CD14-positive monocyte (primary cell): ENCODE measurements at regions not wholly inside any gene's neighbourhood (a gene's known extent, or its start where the extent isn't known, plus 50 kb on each side); places are given as distances from the start of the nearest gene placed in this dataset.

Experiments used
- DNase-seq, 3 donors: peaks; one replicate each; pipeline ENCODE4 v3.0.0-alpha.2; 2011 to 2022
- H2AFZ ChIP-seq: 2 replicates; pipeline ENCODE4 v1.6.0; 2012; ENCODE audit warnings: mild to moderate bottlenecking, low read depth, low read length, inconsistent platforms; ENCODE audit not compliant: insufficient read depth, poor library complexity, severe bottlenecking
- H3K27ac ChIP-seq, 2 donors: 1 replicate in 1 of 2; 2 replicates in 1 of 2; pipeline ENCODE4 v1.5.1; 2012 to 2013; ENCODE audit warnings: low read length in 2 of 2, control low read depth in 1 of 2, inconsistent platforms in 1 of 2, low read depth in 1 of 2, mild to moderate bottlenecking in 1 of 2
- H3K27me3 ChIP-seq, 2 donors: one replicate each; pipeline versions ENCODE4 v1.6.0 to v1.6.1; 2011 to 2013; ENCODE audit warnings: low read length in 2 of 2; ENCODE audit not compliant: control insufficient read depth in 2 of 2, insufficient read depth in 2 of 2
- H3K36me3 ChIP-seq, 2 donors: replicated peaks in 1 of 2; 1 replicate in 1 of 2; 2 replicates in 1 of 2; pipeline versions ENCODE4 v1.5.1 to v1.6.1; 2012 to 2013; ENCODE audit warnings: low read length in 2 of 2, control low read depth in 1 of 2, inconsistent platforms in 1 of 2, mild to moderate bottlenecking in 1 of 2; ENCODE audit not compliant: insufficient read depth in 2 of 2, control insufficient read depth in 1 of 2
- H3K4me1 ChIP-seq, 2 donors: 1 replicate in 1 of 2; 2 replicates in 1 of 2; pipeline versions ENCODE4 v1.5.1 to v1.6.1; 2012 to 2013; ENCODE audit warnings: low read length in 2 of 2, control low read depth in 1 of 2, inconsistent platforms in 1 of 2, mild to moderate bottlenecking in 1 of 2, moderate library complexity in 1 of 2; ENCODE audit not compliant: insufficient read depth in 2 of 2, control insufficient read depth in 1 of 2
- H3K4me2 ChIP-seq: replicated peaks from 2 replicates; pipeline ENCODE3; 2012; ENCODE audit warnings: low read length, moderate library complexity, mild to moderate bottlenecking; ENCODE audit not compliant: poor library complexity, severe bottlenecking; ENCODE audit errors: extremely low read depth
- H3K4me3 ChIP-seq, 3 experiments: fragments of 200-600 bp in 1 of 3; sonication (generic) in 1 of 3; replicated peaks in 1 of 3; 1 replicate in 2 of 3; 2 replicates in 1 of 3; pipeline ENCODE4 v1.5.1; 2011 to 2013; ENCODE audit warnings: low read length in 3 of 3, mild to moderate bottlenecking in 3 of 3, control low read depth in 2 of 3, low read depth in 2 of 3, inconsistent platforms in 1 of 3, moderate library complexity in 1 of 3
- H3K79me2 ChIP-seq: 2 replicates; pipeline ENCODE4 v1.6.0; 2012; ENCODE audit warnings: mild to moderate bottlenecking, control low read depth, inconsistent platforms, low read length, moderate library complexity; ENCODE audit not compliant: insufficient read depth
- H3K9ac ChIP-seq: 2 replicates; pipeline ENCODE4 v1.6.0; 2017; ENCODE audit warnings: low read length, mild to moderate bottlenecking; ENCODE audit not compliant: insufficient read depth, poor library complexity, severe bottlenecking
- H3K9me3 ChIP-seq, 2 donors: replicated peaks in 1 of 2; 1 replicate in 1 of 2; 2 replicates in 1 of 2; pipeline versions ENCODE4 v1.5.1 to v1.6.1; 2012 to 2013; ENCODE audit warnings: low read length in 2 of 2, control low read depth in 1 of 2; ENCODE audit not compliant: control insufficient read depth in 1 of 2, insufficient read depth in 1 of 2
- H4K20me1 ChIP-seq: 2 replicates; pipeline ENCODE4 v1.6.0; 2012; ENCODE audit warnings: mild to moderate bottlenecking, low read length, control low read depth, moderate library complexity; ENCODE audit not compliant: insufficient read depth
- H3K27ac Mint-ChIP-seq, 7 donors: one replicate each; pipeline ENCODE4 v1.8.0; 2020; ENCODE audit warnings: mild to moderate bottlenecking in 7 of 7, mixed read lengths in 7 of 7, moderate library complexity in 6 of 7, inconsistent platforms in 2 of 7
- H3K27me3 Mint-ChIP-seq, 3 donors: one replicate each; pipeline ENCODE4 v1.8.0; 2021 to 2022; ENCODE audit warnings: low read depth in 3 of 3, mild to moderate bottlenecking in 3 of 3, mixed read lengths in 3 of 3, moderate library complexity in 3 of 3, inconsistent platforms in 1 of 3
- H3K36me3 Mint-ChIP-seq, 2 donors: one replicate each; pipeline ENCODE4 v1.8.0; 2020; ENCODE audit warnings: mixed read lengths in 2 of 2, inconsistent platforms in 1 of 2, mild to moderate bottlenecking in 1 of 2
- H3K4me1 Mint-ChIP-seq: one replicate; pipeline ENCODE4 v1.8.0; 2020; ENCODE audit warnings: mild to moderate bottlenecking, mixed read lengths
- H3K4me3 Mint-ChIP-seq, 2 donors: one replicate each; pipeline ENCODE4 v1.8.0; 2020; ENCODE audit warnings: mild to moderate bottlenecking in 2 of 2, mixed read lengths in 2 of 2, moderate library complexity in 1 of 2
- H3K9me3 Mint-ChIP-seq, 7 donors: one replicate each; pipeline ENCODE4 v1.8.0; 2020 to 2022; ENCODE audit warnings: mixed read lengths in 7 of 7, mild to moderate bottlenecking in 6 of 7, moderate library complexity in 6 of 7, inconsistent platforms in 2 of 7
- WGBS: methylation state at CpG from one replicate; pipeline ENCODE4 v1.1.5; 2013; ENCODE audit warnings: missing lambda C conversion rate; ENCODE audit not compliant: insufficient coverage; 5-methylcytosine and 5-hydroxymethylcytosine counted together
- intact Hi-C, 2 donors: fragments of 100-400 bp; cut with micrococcal nuclease; formaldehyde crosslinking; loops; one replicate each; pipeline versions ENCODE4 v1.15.0 to v1.15.1; 2023
- TF ChIP-seq, protein P1 (sequence below): fragments of 200-600 bp; IDR thresholded peaks from one replicate; pipeline ENCODE4 v1.8.0; 2022; ENCODE audit warnings: antibody characterized with exemption, mild to moderate bottlenecking

DNA sequence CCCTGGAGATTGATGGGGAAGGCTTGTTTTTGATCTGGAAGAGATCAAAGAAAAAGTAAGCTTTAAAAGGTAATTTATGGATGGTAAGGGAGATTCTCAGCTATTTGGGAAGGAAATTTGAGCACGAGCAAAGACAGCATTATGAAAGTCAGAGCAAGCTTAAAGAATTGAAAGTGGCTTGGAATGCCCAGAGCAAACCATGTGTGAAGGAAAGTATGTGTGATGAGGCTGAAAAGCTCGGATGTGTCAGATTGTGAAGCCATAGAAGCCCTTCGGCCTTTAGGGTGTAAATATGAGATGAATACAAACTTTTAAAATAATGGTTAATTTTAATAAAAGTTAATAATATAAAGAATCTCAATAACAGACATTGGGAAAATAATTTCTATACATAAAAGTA, 377.4 kb upstream of the DSEL start:
- intact Hi-C loops, result no loop called here
- H3K9me3 Mint-ChIP-seq, result no peaks in the 10 kb centered on the region
- peaks cover 0 to 2% (median 0%) of the 10 kb centered on the region in 3 donors for H3K27me3 Mint-ChIP-seq
- no peaks in the 10 kb centered on the region for H3K9me3 ChIP-seq
- WGBS, result 53% methylated on average over 1 of the region's 3 CpGs
- H3K27ac ChIP-seq, result no peak overlapping the region
- no peak overlapping the region for H3K4me2 ChIP-seq
- H3K9ac ChIP-seq, result no peak overlapping the region
- H3K4me3 ChIP-seq, result no peak overlapping the region
- no peak overlapping the region for H3K4me3 Mint-ChIP-seq
- TF ChIP-seq, protein P1, sequence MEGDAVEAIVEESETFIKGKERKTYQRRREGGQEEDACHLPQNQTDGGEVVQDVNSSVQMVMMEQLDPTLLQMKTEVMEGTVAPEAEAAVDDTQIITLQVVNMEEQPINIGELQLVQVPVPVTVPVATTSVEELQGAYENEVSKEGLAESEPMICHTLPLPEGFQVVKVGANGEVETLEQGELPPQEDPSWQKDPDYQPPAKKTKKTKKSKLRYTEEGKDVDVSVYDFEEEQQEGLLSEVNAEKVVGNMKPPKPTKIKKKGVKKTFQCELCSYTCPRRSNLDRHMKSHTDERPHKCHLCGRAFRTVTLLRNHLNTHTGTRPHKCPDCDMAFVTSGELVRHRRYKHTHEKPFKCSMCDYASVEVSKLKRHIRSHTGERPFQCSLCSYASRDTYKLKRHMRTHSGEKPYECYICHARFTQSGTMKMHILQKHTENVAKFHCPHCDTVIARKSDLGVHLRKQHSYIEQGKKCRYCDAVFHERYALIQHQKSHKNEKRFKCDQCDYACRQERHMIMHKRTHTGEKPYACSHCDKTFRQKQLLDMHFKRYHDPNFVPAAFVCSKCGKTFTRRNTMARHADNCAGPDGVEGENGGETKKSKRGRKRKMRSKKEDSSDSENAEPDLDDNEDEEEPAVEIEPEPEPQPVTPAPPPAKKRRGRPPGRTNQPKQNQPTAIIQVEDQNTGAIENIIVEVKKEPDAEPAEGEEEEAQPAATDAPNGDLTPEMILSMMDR, result no peak
- H3K4me1 ChIP-seq, result no peaks in the 10 kb centered on the region
- no peaks in the 10 kb centered on the region for H4K20me1 ChIP-seq
- no peak for DNase-seq
- H3K27ac Mint-ChIP-seq, result no peak overlapping the region
- no peaks in the 10 kb centered on the region for H3K36me3 Mint-ChIP-seq
- H3K79me2 ChIP-seq, result no peaks in the 10 kb centered on the region
- no peaks in the 10 kb centered on the region for H3K27me3 ChIP-seq
- no peaks in the 10 kb centered on the region for H3K4me1 Mint-ChIP-seq
- no peak overlapping the region for H2AFZ ChIP-seq
- H3K36me3 ChIP-seq, result no peaks in the 10 kb centered on the region

DNA sequence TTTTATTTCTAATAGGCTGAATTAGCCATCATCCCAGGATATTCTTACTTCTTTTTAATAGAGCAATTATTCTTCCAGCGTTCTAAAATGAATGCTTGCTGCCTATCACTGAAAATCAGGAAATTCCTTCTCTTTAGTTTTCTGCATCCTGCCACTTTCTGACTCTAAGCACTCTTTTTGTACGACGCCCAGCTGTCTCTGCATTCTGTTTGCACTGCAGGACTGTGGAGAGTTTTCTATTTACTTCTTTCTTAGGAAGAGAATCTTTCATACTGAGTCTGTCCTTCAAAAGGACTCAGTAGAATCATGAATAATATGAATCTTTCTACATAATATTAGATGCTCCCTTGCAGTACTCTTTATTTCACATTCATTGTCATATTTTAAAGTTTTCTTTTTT, 360.4 kb upstream of the DSEL start:
- H3K27me3 ChIP-seq, result no peaks in the 10 kb centered on the region
- H3K79me2 ChIP-seq, result no peaks in the 10 kb centered on the region
- Mint-ChIP-seq H3K4me1 (no peaks in the 10 kb centered on the region), H3K9me3 (no peaks in the 10 kb centered on the region), H3K27ac (no peak overlapping the region), H3K4me3 (no peak overlapping the region), H3K27me3 (no peaks in the 10 kb centered on the region), H3K36me3 (no peaks in the 10 kb centered on the region)
- no peak overlapping the region for H3K4me2 ChIP-seq
- no peak overlapping the region for H3K9ac ChIP-seq
- no peaks in the 10 kb centered on the region for H3K4me1 ChIP-seq
- no peak overlapping the region for H3K4me3 ChIP-seq
- H2AFZ ChIP-seq, result no peak overlapping the region
- H3K36me3 ChIP-seq, result no peaks in the 10 kb centered on the region
- H3K9me3 ChIP-seq, result no peaks in the 10 kb centered on the region
- WGBS, result 40% methylated on average over 1 of the region's 3 CpGs
- no peak overlapping the region for H3K27ac ChIP-seq
- intact Hi-C loops, result no loop called here
- H4K20me1 ChIP-seq, result no peaks in the 10 kb centered on the region
- DNase-seq, result no peak
- TF ChIP-seq, protein P1, result no peak
